Neural cell (in vitro differentiated cells): ENCODE measurements at regions not wholly inside any gene's neighbourhood (a gene's known extent, or its start where the extent isn't known, plus 50 kb on each side); places are given as distances from the start of the nearest gene placed in this dataset.

ENCODE experiments used
- EP300 ChIP-seq: fragments of 450-650 bp; conservative IDR thresholded peaks from 2 replicates; pipeline ENCODE4 v1.6.1; 2014; ENCODE audit warnings: antibody characterized with exemption, mild to moderate bottlenecking, moderate library complexity; ENCODE audit not compliant: poor library complexity, severe bottlenecking
- POLR2AphosphoS5 ChIP-seq: IDR thresholded peaks from 2 replicates; pipeline ENCODE4 v1.6.1; 2012
- TF ChIP-seq, protein P1 (sequence below): fragments of 450-650 bp; IDR thresholded peaks from 2 replicates; pipeline ENCODE4 v1.5.1; 2014; ENCODE audit warnings: antibody characterized with exemption, mild to moderate bottlenecking, moderate library complexity; ENCODE audit not compliant: poor library complexity, severe bottlenecking
- TF ChIP-seq, protein P2 (sequence below): IDR thresholded peaks from 2 replicates; pipeline ENCODE4 v1.6.1; 2012; ENCODE audit warnings: borderline replicate concordance

DNA sequence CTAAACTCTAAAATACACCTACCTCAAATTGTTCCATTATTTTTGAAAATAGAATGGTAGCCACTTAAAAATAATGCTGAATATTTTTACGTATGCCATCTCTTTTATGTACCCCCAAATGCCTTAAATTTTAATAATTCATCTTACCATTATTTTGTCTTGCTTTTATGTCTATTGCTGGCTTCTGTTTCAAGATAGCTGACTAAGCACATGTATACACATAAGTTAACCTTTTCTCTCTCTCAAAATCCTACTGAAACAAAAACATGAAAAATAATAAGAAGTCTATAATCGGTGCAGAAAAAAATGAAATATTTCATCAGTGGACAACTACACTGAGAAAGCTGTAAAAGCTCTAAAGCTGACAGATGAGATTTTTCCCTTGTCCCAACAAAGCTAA, 652.0 kb upstream of the ZNF608 start:
- TF ChIP-seq, protein P1, sequence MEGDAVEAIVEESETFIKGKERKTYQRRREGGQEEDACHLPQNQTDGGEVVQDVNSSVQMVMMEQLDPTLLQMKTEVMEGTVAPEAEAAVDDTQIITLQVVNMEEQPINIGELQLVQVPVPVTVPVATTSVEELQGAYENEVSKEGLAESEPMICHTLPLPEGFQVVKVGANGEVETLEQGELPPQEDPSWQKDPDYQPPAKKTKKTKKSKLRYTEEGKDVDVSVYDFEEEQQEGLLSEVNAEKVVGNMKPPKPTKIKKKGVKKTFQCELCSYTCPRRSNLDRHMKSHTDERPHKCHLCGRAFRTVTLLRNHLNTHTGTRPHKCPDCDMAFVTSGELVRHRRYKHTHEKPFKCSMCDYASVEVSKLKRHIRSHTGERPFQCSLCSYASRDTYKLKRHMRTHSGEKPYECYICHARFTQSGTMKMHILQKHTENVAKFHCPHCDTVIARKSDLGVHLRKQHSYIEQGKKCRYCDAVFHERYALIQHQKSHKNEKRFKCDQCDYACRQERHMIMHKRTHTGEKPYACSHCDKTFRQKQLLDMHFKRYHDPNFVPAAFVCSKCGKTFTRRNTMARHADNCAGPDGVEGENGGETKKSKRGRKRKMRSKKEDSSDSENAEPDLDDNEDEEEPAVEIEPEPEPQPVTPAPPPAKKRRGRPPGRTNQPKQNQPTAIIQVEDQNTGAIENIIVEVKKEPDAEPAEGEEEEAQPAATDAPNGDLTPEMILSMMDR = no peak
- TF ChIP-seq POLR2AphosphoS5 = no peak
- TF ChIP-seq EP300 = no peak
- TF ChIP-seq, protein P2, sequence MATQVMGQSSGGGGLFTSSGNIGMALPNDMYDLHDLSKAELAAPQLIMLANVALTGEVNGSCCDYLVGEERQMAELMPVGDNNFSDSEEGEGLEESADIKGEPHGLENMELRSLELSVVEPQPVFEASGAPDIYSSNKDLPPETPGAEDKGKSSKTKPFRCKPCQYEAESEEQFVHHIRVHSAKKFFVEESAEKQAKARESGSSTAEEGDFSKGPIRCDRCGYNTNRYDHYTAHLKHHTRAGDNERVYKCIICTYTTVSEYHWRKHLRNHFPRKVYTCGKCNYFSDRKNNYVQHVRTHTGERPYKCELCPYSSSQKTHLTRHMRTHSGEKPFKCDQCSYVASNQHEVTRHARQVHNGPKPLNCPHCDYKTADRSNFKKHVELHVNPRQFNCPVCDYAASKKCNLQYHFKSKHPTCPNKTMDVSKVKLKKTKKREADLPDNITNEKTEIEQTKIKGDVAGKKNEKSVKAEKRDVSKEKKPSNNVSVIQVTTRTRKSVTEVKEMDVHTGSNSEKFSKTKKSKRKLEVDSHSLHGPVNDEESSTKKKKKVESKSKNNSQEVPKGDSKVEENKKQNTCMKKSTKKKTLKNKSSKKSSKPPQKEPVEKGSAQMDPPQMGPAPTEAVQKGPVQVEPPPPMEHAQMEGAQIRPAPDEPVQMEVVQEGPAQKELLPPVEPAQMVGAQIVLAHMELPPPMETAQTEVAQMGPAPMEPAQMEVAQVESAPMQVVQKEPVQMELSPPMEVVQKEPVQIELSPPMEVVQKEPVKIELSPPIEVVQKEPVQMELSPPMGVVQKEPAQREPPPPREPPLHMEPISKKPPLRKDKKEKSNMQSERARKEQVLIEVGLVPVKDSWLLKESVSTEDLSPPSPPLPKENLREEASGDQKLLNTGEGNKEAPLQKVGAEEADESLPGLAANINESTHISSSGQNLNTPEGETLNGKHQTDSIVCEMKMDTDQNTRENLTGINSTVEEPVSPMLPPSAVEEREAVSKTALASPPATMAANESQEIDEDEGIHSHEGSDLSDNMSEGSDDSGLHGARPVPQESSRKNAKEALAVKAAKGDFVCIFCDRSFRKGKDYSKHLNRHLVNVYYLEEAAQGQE = no peak
